ENCODE measurements at regions not wholly inside any gene's neighbourhood (a gene's known extent, or its start where the extent isn't known, plus 50 kb on each side); places are given as distances from the start of the nearest gene placed in this dataset.

DNA sequence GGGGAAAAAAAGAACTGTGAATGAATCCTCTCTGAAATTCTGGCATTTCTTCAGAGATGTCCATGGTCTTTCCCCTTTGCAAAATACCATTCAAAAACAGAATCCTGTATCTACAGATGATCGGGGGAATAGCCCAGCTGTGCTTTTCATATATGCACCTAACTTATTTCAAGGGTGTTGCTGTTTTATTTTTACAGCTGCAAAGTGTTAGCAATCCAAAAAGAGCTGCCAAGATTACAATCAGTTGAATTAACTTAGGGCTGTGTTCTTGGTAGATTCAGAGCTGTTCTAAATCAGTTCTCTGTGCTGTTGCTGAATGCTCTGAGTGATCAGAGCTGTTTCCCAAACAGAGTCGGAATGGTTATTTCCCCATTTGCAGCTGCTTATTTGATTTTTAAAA lies 175.7 kb upstream of the SEMA6D start:
- TF ChIP-seq, protein P1, sequence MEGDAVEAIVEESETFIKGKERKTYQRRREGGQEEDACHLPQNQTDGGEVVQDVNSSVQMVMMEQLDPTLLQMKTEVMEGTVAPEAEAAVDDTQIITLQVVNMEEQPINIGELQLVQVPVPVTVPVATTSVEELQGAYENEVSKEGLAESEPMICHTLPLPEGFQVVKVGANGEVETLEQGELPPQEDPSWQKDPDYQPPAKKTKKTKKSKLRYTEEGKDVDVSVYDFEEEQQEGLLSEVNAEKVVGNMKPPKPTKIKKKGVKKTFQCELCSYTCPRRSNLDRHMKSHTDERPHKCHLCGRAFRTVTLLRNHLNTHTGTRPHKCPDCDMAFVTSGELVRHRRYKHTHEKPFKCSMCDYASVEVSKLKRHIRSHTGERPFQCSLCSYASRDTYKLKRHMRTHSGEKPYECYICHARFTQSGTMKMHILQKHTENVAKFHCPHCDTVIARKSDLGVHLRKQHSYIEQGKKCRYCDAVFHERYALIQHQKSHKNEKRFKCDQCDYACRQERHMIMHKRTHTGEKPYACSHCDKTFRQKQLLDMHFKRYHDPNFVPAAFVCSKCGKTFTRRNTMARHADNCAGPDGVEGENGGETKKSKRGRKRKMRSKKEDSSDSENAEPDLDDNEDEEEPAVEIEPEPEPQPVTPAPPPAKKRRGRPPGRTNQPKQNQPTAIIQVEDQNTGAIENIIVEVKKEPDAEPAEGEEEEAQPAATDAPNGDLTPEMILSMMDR (IDR thresholded peaks at IDR 0.05): no peak
- no peak for TF ChIP-seq SIN3A (IDR thresholded peaks at IDR 0.05; ENCODE audit: borderline replicate concordance, insufficient read depth, low read depth, low read length)
- TF ChIP-seq, protein P2, sequence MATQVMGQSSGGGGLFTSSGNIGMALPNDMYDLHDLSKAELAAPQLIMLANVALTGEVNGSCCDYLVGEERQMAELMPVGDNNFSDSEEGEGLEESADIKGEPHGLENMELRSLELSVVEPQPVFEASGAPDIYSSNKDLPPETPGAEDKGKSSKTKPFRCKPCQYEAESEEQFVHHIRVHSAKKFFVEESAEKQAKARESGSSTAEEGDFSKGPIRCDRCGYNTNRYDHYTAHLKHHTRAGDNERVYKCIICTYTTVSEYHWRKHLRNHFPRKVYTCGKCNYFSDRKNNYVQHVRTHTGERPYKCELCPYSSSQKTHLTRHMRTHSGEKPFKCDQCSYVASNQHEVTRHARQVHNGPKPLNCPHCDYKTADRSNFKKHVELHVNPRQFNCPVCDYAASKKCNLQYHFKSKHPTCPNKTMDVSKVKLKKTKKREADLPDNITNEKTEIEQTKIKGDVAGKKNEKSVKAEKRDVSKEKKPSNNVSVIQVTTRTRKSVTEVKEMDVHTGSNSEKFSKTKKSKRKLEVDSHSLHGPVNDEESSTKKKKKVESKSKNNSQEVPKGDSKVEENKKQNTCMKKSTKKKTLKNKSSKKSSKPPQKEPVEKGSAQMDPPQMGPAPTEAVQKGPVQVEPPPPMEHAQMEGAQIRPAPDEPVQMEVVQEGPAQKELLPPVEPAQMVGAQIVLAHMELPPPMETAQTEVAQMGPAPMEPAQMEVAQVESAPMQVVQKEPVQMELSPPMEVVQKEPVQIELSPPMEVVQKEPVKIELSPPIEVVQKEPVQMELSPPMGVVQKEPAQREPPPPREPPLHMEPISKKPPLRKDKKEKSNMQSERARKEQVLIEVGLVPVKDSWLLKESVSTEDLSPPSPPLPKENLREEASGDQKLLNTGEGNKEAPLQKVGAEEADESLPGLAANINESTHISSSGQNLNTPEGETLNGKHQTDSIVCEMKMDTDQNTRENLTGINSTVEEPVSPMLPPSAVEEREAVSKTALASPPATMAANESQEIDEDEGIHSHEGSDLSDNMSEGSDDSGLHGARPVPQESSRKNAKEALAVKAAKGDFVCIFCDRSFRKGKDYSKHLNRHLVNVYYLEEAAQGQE (IDR thresholded peaks at IDR 0.05; ENCODE audit: insufficient read depth in 1 of 2, low read depth in 2 of 2, low read length in 1 of 2): no peak
- no peak for TF ChIP-seq POLR2AphosphoS5 (IDR thresholded peaks at IDR 0.05; ENCODE audit: low read depth, low read length)
- no peak for TF ChIP-seq TCF7L2 (IDR thresholded peaks at IDR 0.05; ENCODE audit: low read depth, low read length)
- in situ Hi-C loops (cut with HindIII; ENCODE audit: low pct_unique_long_range_greater_than_20kb, low sequenced_read_pairs): no loop called here
- intact Hi-C loops (cut with micrococcal nuclease; ENCODE audit: unreplicated experiment): no loop called here
- POLR2A ChIA-PET: no interaction called here
- Histone ChIP-seq H3K4me1 (ENCODE audit: control insufficient read depth, insufficient read depth, low read length) (no peaks in the 10 kb centered on the region), H3K4me3 (ENCODE audit: low read depth in 2 of 2, low read length in 2 of 2) (no peak overlapping the region), H3K27me3 (ENCODE audit: control insufficient read depth, insufficient read depth, low read length) (no peaks in the 10 kb centered on the region), H3K36me3 (ENCODE audit: control insufficient read depth, insufficient read depth, low read length) (no peaks in the 10 kb centered on the region), H3K27ac (ENCODE audit: low read length) (no peak overlapping the region), H3K9me3 (ENCODE audit: control insufficient read depth, insufficient read depth, low read depth, low read length) (no peaks in the 10 kb centered on the region)
- ATAC-seq: no peak
- CTCF ChIA-PET: interaction anchor here (1.1 kb wide), 1 partner anchor 345 kb away, joined by 4 read pairs; no protein-coding TSS in a partner anchor
- no TSS peak for BruUV-seq (replicated peaks)
- DNase-seq (ENCODE audit: low read depth, low spot score): no peak

DNA sequence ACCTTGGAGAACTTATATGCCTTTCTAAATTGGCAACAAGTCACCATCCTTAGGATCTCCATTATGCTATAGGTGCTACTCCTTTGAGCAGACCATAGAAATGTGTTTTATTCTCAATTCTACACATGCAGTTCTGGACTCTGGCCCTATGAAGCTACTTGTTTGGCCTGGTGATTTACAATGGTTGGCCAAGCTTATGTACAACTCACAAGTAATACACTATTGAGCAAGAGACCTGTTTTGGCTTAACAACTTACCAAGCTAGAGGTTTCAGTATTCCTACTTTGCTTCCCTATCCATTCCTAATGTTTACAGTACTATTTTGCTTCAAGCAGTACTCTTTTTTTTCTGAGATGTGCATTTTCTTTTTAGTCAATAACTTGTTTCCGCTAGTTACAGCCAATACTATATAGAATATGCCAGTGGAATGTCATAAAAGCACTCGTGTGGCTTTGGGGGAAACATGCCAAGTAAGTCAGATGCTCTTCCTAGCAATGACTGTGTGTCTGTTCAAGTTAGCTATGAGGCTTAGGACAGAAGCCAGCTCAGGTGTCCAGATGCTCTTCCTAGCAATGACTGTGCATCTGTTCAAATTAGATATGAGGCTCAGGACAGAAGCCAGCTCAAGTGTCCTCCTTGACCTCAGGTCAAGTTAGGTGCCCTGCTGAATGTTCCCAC lies 174.9 kb upstream of the SEMA6D start:
- DNase-seq (ENCODE audit: low read depth, low spot score) (no peak), ATAC-seq (no peak)
- CTCF ChIA-PET: no interaction called here

More for the DNA sequence above, 174.9 kb upstream of the SEMA6D start:
- H3K36me3 ChIP-seq (ENCODE audit: control insufficient read depth, insufficient read depth, low read length): no peaks in the 10 kb centered on the region
- no peak overlapping the region for H3K27ac ChIP-seq (ENCODE audit: low read length)
- BruUV-seq (replicated peaks): no TSS peak
- intact Hi-C loops (cut with micrococcal nuclease; ENCODE audit: unreplicated experiment): no loop called here
- no peak overlapping the region for H3K4me3 ChIP-seq (ENCODE audit: low read depth in 2 of 2, low read length in 2 of 2)
- in situ Hi-C loops (cut with HindIII; ENCODE audit: low pct_unique_long_range_greater_than_20kb, low sequenced_read_pairs): no loop called here
- no peak for TF ChIP-seq SIN3A (IDR thresholded peaks at IDR 0.05; ENCODE audit: borderline replicate concordance, insufficient read depth, low read depth, low read length)
- no peak for TF ChIP-seq POLR2AphosphoS5 (IDR thresholded peaks at IDR 0.05; ENCODE audit: low read depth, low read length)
- no peak for TF ChIP-seq TCF7L2 (IDR thresholded peaks at IDR 0.05; ENCODE audit: low read depth, low read length)
- TF ChIP-seq, protein P1 (IDR thresholded peaks at IDR 0.05): no peak
- TF ChIP-seq, protein P2 (IDR thresholded peaks at IDR 0.05; ENCODE audit: insufficient read depth in 1 of 2, low read depth in 2 of 2, low read length in 1 of 2): no peak
- POLR2A ChIA-PET: no interaction called here
- no peaks in the 10 kb centered on the region for H3K4me1 ChIP-seq (ENCODE audit: control insufficient read depth, insufficient read depth, low read length)
- H3K9me3 ChIP-seq (ENCODE audit: control insufficient read depth, insufficient read depth, low read depth, low read length): no peaks in the 10 kb centered on the region
- no peaks in the 10 kb centered on the region for H3K27me3 ChIP-seq (ENCODE audit: control insufficient read depth, insufficient read depth, low read length)
